ENCODE measurements at regions not wholly inside any gene's neighbourhood (a gene's known extent, or its start where the extent isn't known, plus 50 kb on each side); places are given as distances from the start of the nearest gene placed in this dataset.

- POLR2A ChIA-PET, result no interaction called here
- no peak overlapping the region for H3K4me3 Mint-ChIP-seq
- H3K4me1 Mint-ChIP-seq, result no peaks in the 10 kb centered on the region
- no peaks in the 10 kb centered on the region for H3K27me3 Mint-ChIP-seq
- ATAC-seq, result no peak
- peaks cover 0 to 29% (median 6%) of the 10 kb centered on the region in 9 donors for H3K9me3 Mint-ChIP-seq
- H3K36me3 Mint-ChIP-seq, result peaks cover 0 to 6% (median 0%) of the 10 kb centered on the region in 3 donors
- no peak for DNase-seq
- no peak overlapping the region for H3K27ac Mint-ChIP-seq
Measured at GRCh38 chr5:26662806-26663360, 375.5 kb downstream of the CDH9 start.

DNA sequence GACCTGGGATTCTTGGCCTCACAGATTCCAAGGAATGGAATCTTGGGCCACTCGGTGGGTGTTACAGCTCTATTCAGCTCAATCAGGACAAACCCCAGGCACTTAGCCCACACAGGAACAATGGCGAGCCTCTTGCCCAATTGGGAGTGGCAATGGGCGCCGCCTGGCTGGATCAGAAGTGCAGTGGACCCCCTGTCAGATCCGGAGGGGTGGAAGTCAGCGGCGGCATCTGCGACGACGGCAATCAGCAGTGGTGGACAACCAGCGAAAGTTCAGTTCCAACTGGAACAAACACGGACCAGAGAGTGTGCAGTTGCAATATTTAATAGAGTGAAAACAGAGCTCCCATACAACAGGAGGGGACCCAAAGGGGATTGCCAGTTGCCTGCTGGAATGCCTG, 378.3 kb downstream of the CDH9 start:
- H3K27me3 Mint-ChIP-seq, result no peaks in the 10 kb centered on the region
- no peak for DNase-seq
- no peak overlapping the region for H3K4me3 Mint-ChIP-seq
- ATAC-seq, result no peak
- H3K9me3 Mint-ChIP-seq, result peaks cover 0 to 50% (median 19%) of the 10 kb centered on the region in 9 donors
- no peak overlapping the region for H3K27ac Mint-ChIP-seq
- POLR2A ChIA-PET, result no interaction called here
- peaks cover 0 to 15% (median 0%) of the 10 kb centered on the region in 3 donors for H3K36me3 Mint-ChIP-seq
- H3K4me1 Mint-ChIP-seq, result no peaks in the 10 kb centered on the region

GRCh38 chr5:26649000-26649399, 389.4 kb downstream of the CDH9 start:
- H3K4me3 Mint-ChIP-seq, result no peak overlapping the region
- H3K9me3 Mint-ChIP-seq, result peaks cover 2 to 37% (median 10%) of the 10 kb centered on the region in 9 donors
- ATAC-seq (no peak), DNase-seq (no peak)
- no peak overlapping the region for H3K27ac Mint-ChIP-seq
- H3K27me3 Mint-ChIP-seq, result no peaks in the 10 kb centered on the region
- POLR2A ChIA-PET, result no interaction called here
- no peaks in the 10 kb centered on the region for H3K4me1 Mint-ChIP-seq
- H3K36me3 Mint-ChIP-seq, result peaks cover 0 to 9% (median 0%) of the 10 kb centered on the region in 3 donors

DNA sequence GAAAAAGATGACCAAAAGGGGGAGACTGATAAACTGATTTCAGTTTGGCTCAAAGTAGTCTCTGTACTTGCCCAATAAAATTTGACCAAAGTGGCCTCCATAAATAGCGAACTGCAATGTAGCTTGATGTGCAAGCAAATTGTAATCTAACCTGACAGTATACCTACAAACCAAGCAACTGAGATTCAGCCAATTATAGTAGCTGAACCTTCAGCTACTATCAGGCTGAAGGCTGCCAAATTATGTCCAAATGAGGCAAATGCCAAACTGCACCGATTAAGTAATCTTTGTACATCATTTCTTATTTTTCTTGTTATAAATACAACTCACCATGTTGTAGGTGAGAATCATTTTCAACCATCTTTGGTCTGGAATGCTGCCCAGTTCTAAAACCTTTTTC, 390.6 kb downstream of the CDH9 start:
- H3K4me1 Mint-ChIP-seq, result no peaks in the 10 kb centered on the region
- no peak overlapping the region for H3K27ac Mint-ChIP-seq
- H3K9me3 Mint-ChIP-seq, result peaks cover 0 to 43% (median 13%) of the 10 kb centered on the region in 9 donors
- DNase-seq, result no peak
- peaks cover 0 to 9% (median 0%) of the 10 kb centered on the region in 3 donors for H3K36me3 Mint-ChIP-seq
- POLR2A ChIA-PET, result no interaction called here
- H3K4me3 Mint-ChIP-seq, result no peak overlapping the region
- no peak for ATAC-seq
- no peaks in the 10 kb centered on the region for H3K27me3 Mint-ChIP-seq

GRCh38 chr5:26645659-26646058, 392.7 kb downstream of the CDH9 start:
- peaks cover 3 to 41% (median 16%) of the 10 kb centered on the region in 9 donors for H3K9me3 Mint-ChIP-seq
- ATAC-seq, result no peak
- H3K27me3 Mint-ChIP-seq, result no peaks in the 10 kb centered on the region
- no peaks in the 10 kb centered on the region for H3K4me1 Mint-ChIP-seq
- H3K27ac Mint-ChIP-seq, result no peak overlapping the region
- no peak for DNase-seq
- H3K36me3 Mint-ChIP-seq, result peaks cover 0 to 9% (median 0%) of the 10 kb centered on the region in 3 donors
- POLR2A ChIA-PET, result no interaction called here
- H3K4me3 Mint-ChIP-seq, result no peak overlapping the region

GRCh38 chr5:26641492-26641891, 396.9 kb downstream of the CDH9 start:
- no peaks in the 10 kb centered on the region for H3K27me3 Mint-ChIP-seq
- DNase-seq (no peak), ATAC-seq (no peak)
- no peak overlapping the region for H3K27ac Mint-ChIP-seq
- H3K9me3 Mint-ChIP-seq, result peaks cover 5 to 40% (median 24%) of the 10 kb centered on the region in 9 donors
- no peaks in the 10 kb centered on the region for H3K4me1 Mint-ChIP-seq
- H3K4me3 Mint-ChIP-seq, result no peak overlapping the region
- POLR2A ChIA-PET, result no interaction called here
- peaks cover 0 to 9% (median 0%) of the 10 kb centered on the region in 3 donors for H3K36me3 Mint-ChIP-seq

- Mint-ChIP-seq H3K4me1 (no peaks in the 10 kb centered on the region), H3K27me3 (no peaks in the 10 kb centered on the region), H3K36me3 (peaks cover 0 to 5% (median 0%) of the 10 kb centered on the region in 3 donors), H3K9me3 (peaks cover 0 to 10% (median 5%) of the 10 kb centered on the region in 9 donors), H3K4me3 (no peak overlapping the region), H3K27ac (no peak overlapping the region)
- no peak for ATAC-seq
- DNase-seq, result no peak
- POLR2A ChIA-PET, result no interaction called here
Measured at GRCh38 chr5:26625099-26625498, 413.3 kb downstream of the CDH9 start.

GRCh38 chr5:26622947-26623346, 415.4 kb downstream of the CDH9 start:
- peaks cover 0 to 10% (median 5%) of the 10 kb centered on the region in 9 donors for H3K9me3 Mint-ChIP-seq

DNA sequence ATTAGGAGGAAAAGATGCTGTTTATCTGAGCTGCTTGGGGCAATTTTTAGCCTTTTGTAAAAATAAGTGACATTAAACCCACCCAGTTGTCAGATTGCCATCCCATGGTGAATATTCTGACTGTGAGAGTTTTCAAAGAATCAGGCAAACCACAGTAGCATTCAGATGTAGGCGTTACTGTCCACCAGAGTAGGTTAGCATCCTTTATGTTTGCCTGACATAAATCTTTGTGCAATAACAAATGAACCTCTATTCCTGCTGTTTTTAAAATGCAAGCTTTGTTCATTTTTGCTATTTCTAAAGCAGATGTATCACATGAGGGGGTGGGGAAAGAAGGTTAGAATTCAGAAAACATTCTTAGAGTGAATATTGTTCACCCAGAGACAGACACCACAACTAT, 427.8 kb downstream of the CDH9 start:
- DNase-seq, result no peak
- Mint-ChIP-seq H3K4me3 (no peak overlapping the region), H3K27me3 (no peaks in the 10 kb centered on the region), H3K36me3 (no peaks in the 10 kb centered on the region), H3K9me3 (peaks cover 7 to 25% (median 12%) of the 10 kb centered on the region in 9 donors), H3K4me1 (no peaks in the 10 kb centered on the region), H3K27ac (no peak overlapping the region)
- POLR2A ChIA-PET, result no interaction called here
- no peak for ATAC-seq

More at GRCh38 chr5:26622947-26623346, 415.4 kb downstream of the CDH9 start:
- Mint-ChIP-seq H3K36me3 (peaks cover 0 to 5% (median 0%) of the 10 kb centered on the region in 3 donors), H3K4me1 (no peaks in the 10 kb centered on the region), H3K27ac (no peak overlapping the region), H3K27me3 (no peaks in the 10 kb centered on the region), H3K4me3 (no peak overlapping the region)
- ATAC-seq (no peak), DNase-seq (no peak)
- POLR2A ChIA-PET, result no interaction called here

GRCh38 chr5:26601563-26601962, 436.8 kb downstream of the CDH9 start:
- Mint-ChIP-seq H3K4me3 (no peak overlapping the region), H3K27me3 (no peaks in the 10 kb centered on the region), H3K27ac (no peak overlapping the region), H3K9me3 (peaks cover 5 to 31% (median 15%) of the 10 kb centered on the region in 9 donors), H3K4me1 (no peaks in the 10 kb centered on the region), H3K36me3 (no peaks in the 10 kb centered on the region)
- DNase-seq (no peak), ATAC-seq (no peak)
- POLR2A ChIA-PET, result no interaction called here

GRCh38 chr5:26582350-26583045, 455.9 kb downstream of the CDH9 start:
- peaks cover 0 to 26% (median 11%) of the 10 kb centered on the region in 9 donors for H3K9me3 Mint-ChIP-seq
- no peaks in the 10 kb centered on the region for H3K27me3 Mint-ChIP-seq
- no peak overlapping the region for H3K27ac Mint-ChIP-seq
- POLR2A ChIA-PET, result no interaction called here
- ATAC-seq (no peak), DNase-seq (no peak)
- no peaks in the 10 kb centered on the region for H3K36me3 Mint-ChIP-seq
- H3K4me3 Mint-ChIP-seq, result no peak overlapping the region
- H3K4me1 Mint-ChIP-seq, result no peaks in the 10 kb centered on the region

DNA sequence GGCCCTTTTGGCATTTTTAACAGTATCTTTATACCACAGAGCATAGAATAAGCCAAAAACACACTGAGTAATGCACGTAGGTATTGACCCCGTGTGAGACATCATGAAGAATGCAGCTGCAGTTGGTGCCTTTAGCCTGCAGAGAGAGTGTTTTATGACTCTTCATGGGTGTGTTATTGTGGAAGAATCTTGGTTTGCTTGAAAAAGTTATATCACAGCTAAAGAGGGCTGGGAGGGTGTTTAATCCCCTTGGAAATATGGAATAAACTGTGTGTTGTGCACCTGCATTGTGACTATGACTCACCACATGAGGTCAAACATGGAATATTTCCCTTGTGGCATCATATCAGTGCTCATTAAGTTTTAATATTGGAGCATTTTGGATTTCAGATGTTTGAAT, 458.7 kb downstream of the CDH9 start:
- Mint-ChIP-seq H3K27ac (no peak overlapping the region), H3K36me3 (no peaks in the 10 kb centered on the region), H3K4me1 (no peaks in the 10 kb centered on the region), H3K9me3 (peaks cover 0 to 20% (median 9%) of the 10 kb centered on the region in 9 donors), H3K4me3 (no peak overlapping the region), H3K27me3 (no peaks in the 10 kb centered on the region)
- no peak for ATAC-seq
- DNase-seq, result no peak
- POLR2A ChIA-PET, result no interaction called here

DNA sequence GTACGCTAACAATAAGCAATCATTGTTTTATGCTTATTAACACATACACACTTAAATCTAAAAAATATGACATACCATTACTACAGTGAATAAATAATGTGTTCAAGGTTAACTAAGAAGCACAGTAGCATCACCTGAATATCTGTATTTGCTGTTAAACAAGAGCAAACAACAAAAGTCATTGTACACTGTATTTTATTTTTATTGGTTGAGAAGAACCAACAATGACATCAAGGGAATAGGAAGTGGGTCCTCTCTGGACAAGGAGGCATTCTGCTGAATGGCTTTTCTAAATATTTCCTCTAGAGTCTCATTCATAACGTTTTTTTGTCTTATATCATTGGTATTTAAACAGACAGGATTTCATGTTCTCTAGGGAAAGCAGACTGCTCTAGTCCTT, 460.4 kb downstream of the CDH9 start:
- ATAC-seq (no peak), DNase-seq (no peak)
- Mint-ChIP-seq H3K4me1 (no peaks in the 10 kb centered on the region), H3K9me3 (peaks cover 0 to 16% (median 9%) of the 10 kb centered on the region in 9 donors), H3K36me3 (no peaks in the 10 kb centered on the region), H3K4me3 (no peak overlapping the region), H3K27ac (no peak overlapping the region), H3K27me3 (no peaks in the 10 kb centered on the region)
- POLR2A ChIA-PET, result no interaction called here

- POLR2A ChIA-PET, result no interaction called here
- peaks cover 0 to 14% (median 8%) of the 10 kb centered on the region in 9 donors for H3K9me3 Mint-ChIP-seq
- ATAC-seq (no peak), DNase-seq (no peak)
- H3K27me3 Mint-ChIP-seq, result no peaks in the 10 kb centered on the region
- no peak overlapping the region for H3K27ac Mint-ChIP-seq
- no peaks in the 10 kb centered on the region for H3K4me1 Mint-ChIP-seq
- H3K4me3 Mint-ChIP-seq, result no peak overlapping the region
- H3K36me3 Mint-ChIP-seq, result peaks cover 0 to 7% (median 0%) of the 10 kb centered on the region in 3 donors
Measured at GRCh38 chr5:26572480-26572879, 465.9 kb downstream of the CDH9 start.

Measured in naive thymus-derived CD8-positive, alpha-beta T cell (primary cell).